H1 (cell line): ENCODE measurements at regions not wholly inside any gene's neighbourhood (a gene's known extent, or its start where the extent isn't known, plus 50 kb on each side); places are given as distances from the start of the nearest gene placed in this dataset.

Source experiments
- CTCF ChIA-PET: fragments of 300-600 bp; sonication (Branson Sonifier 250); formaldehyde crosslinking; loops from one replicate; lab custom pipeline; 2021; ENCODE audit not compliant: partially characterized antibody; lab: Charles Lee
- POLR2A ChIA-PET: fragments of 300-600 bp; sonication (Branson Sonifier 250); formaldehyde crosslinking; loops from one replicate; lab custom pipeline; 2021; ENCODE audit warnings: inconsistent platforms; ENCODE audit not compliant: partially characterized antibody; lab: Charles Lee
- DNase-seq, 2 experiments: peaks; one replicate each; pipeline versions ENCODE4 v3.0.0 to v3.0.0-alpha.2; 2010 to 2022; ENCODE audit warnings: low spot score in 2 of 2, low read depth in 1 of 2, mixed read lengths in 1 of 2
- FAIRE-seq: peaks from 2 replicates; lab custom pipeline; 2011; peaks lifted over from hg19 to GRCh38; lab: Jason Lieb, UNC
- H2AFZ ChIP-seq: 2 replicates; pipeline ENCODE4 v1.8.1; 2012; ENCODE audit warnings: low read length, inconsistent platforms
- H2AK5ac ChIP-seq: 2 replicates; pipeline ENCODE4 v1.6.1; 2013; ENCODE audit warnings: low read depth, low read length
- H2BK120ac ChIP-seq: replicated peaks from 2 replicates; pipeline ENCODE3; 2013; ENCODE audit warnings: low read depth, low read length, inconsistent platforms
- H2BK12ac ChIP-seq: 2 replicates; pipeline ENCODE4 v1.6.1; 2013; ENCODE audit warnings: low read depth, low read length
- H2BK15ac ChIP-seq: 2 replicates; pipeline ENCODE4 v1.6.1; 2013; ENCODE audit warnings: low read length
- H2BK20ac ChIP-seq: 2 replicates; pipeline ENCODE4 v1.6.1; 2013; ENCODE audit warnings: low read length
- H2BK5ac ChIP-seq: 2 replicates; pipeline ENCODE4 v1.6.1; 2013; ENCODE audit warnings: low read depth, low read length
- H3K14ac ChIP-seq: 2 replicates; pipeline ENCODE4 v1.6.1; 2013; ENCODE audit warnings: inconsistent platforms; ENCODE audit not compliant: insufficient read length
- H3K18ac ChIP-seq: 2 replicates; pipeline ENCODE4 v1.6.1; 2013; ENCODE audit warnings: low read length; ENCODE audit errors: extremely low read depth
- H3K23ac ChIP-seq: 2 replicates; pipeline ENCODE4 v1.6.1; 2013; ENCODE audit warnings: inconsistent platforms; ENCODE audit not compliant: insufficient read length
- H3K23me2 ChIP-seq: 2 replicates; pipeline ENCODE4 v1.6.1; 2013; ENCODE audit warnings: low read depth, low read length
- H3K27ac ChIP-seq: 2 replicates; pipeline ENCODE4 v1.6.1; 2011; ENCODE audit warnings: low read depth, low read length, inconsistent platforms
- H3K27me3 ChIP-seq, 4 experiments: replicated peaks in 1 of 4; 1 replicate in 1 of 4; 2 replicates in 3 of 4; pipeline versions ENCODE4 v1.6.1 to v1.8.1; 2011 to 2013; ENCODE audit warnings: low read length in 3 of 4, mild to moderate bottlenecking in 3 of 4, inconsistent platforms in 2 of 4, mixed read lengths in 2 of 4, moderate library complexity in 1 of 4; ENCODE audit not compliant: control insufficient read depth in 3 of 4, insufficient read depth in 3 of 4; ENCODE audit errors: extremely low read depth in 1 of 4
- H3K36me3 ChIP-seq, 4 experiments: 2 replicates each; pipeline versions ENCODE4 v1.6.1 to v1.8.1; 2011 to 2013; ENCODE audit warnings: mild to moderate bottlenecking in 4 of 4, low read length in 3 of 4, moderate library complexity in 2 of 4, control low read depth in 1 of 4, inconsistent platforms in 1 of 4; ENCODE audit not compliant: insufficient read depth in 4 of 4, control insufficient read depth in 2 of 4
- H3K4ac ChIP-seq: replicated peaks from 2 replicates; pipeline ENCODE3; 2013; ENCODE audit warnings: low read length, low read depth, mixed read lengths, inconsistent platforms; ENCODE audit not compliant: insufficient read length
- H3K4me1 ChIP-seq, 4 experiments: replicated peaks in 1 of 4; 1 replicate in 1 of 4; 2 replicates in 3 of 4; pipeline versions ENCODE4 v1.6.1 to v1.8.1; 2011 to 2013; ENCODE audit warnings: low read length in 3 of 4, inconsistent platforms in 2 of 4, mixed read lengths in 1 of 4; ENCODE audit not compliant: insufficient read depth in 4 of 4, control insufficient read depth in 3 of 4
- H3K4me2 ChIP-seq, 2 experiments: 2 replicates each; pipeline versions ENCODE4 v1.6.1 to v1.8.1; 2011 to 2013; ENCODE audit warnings: low read depth in 2 of 2, low read length in 2 of 2, control low read depth in 1 of 2, inconsistent platforms in 1 of 2, mild to moderate bottlenecking in 1 of 2; ENCODE audit not compliant: insufficient read depth in 1 of 2
- H3K4me3 ChIP-seq, 4 experiments: fragments of 200-600, 300-600 bp in 1 of 4; sonication (generic), shearing (Covaris generic), sonication (Bioruptor Twin) in 1 of 4; 2 replicates each; pipeline versions ENCODE4 v1.5.1 to v1.8.1; 2011 to 2016; ENCODE audit warnings: low read length in 4 of 4, low read depth in 3 of 4, control low read depth in 2 of 4, inconsistent platforms in 2 of 4, mild to moderate bottlenecking in 2 of 4, mixed read lengths in 1 of 4, moderate library complexity in 1 of 4; ENCODE audit not compliant: insufficient read depth in 2 of 4; ENCODE audit errors: extremely low read depth in 1 of 4
- H3K56ac ChIP-seq: replicated peaks from 2 replicates; pipeline ENCODE3; 2013; ENCODE audit warnings: low read depth, mild to moderate bottlenecking, mixed read lengths, low read length, inconsistent platforms; ENCODE audit not compliant: insufficient read length
- H3K79me1 ChIP-seq: 2 replicates; pipeline ENCODE4 v1.6.1; 2013; ENCODE audit warnings: low read depth, low read length, control low read depth
- H3K79me2 ChIP-seq, 2 experiments: 2 replicates each; pipeline versions ENCODE4 v1.6.1 to v1.8.1; 2012 to 2013; ENCODE audit warnings: low read length in 2 of 2, mild to moderate bottlenecking in 2 of 2, inconsistent platforms in 1 of 2; ENCODE audit not compliant: insufficient read depth in 2 of 2, control insufficient read depth in 1 of 2
- H3K9ac ChIP-seq, 4 experiments: replicated peaks in 1 of 4; 1 replicate in 1 of 4; 2 replicates in 3 of 4; pipeline versions ENCODE4 v1.6.1 to v1.8.1; 2011 to 2013; ENCODE audit warnings: low read depth in 3 of 4, low read length in 3 of 4, control low read depth in 2 of 4, mild to moderate bottlenecking in 2 of 4, moderate library complexity in 2 of 4, inconsistent platforms in 1 of 4; ENCODE audit errors: extremely low read depth in 1 of 4
- H3K9me3 ChIP-seq, 2 experiments: 2 replicates each; pipeline versions ENCODE4 v1.6.1 to v1.8.1; 2012 to 2013; ENCODE audit warnings: mild to moderate bottlenecking in 2 of 2, moderate library complexity in 2 of 2, control low read depth in 1 of 2, inconsistent platforms in 1 of 2, low read depth in 1 of 2, low read length in 1 of 2, mixed read lengths in 1 of 2; ENCODE audit not compliant: insufficient read depth in 2 of 2
- H4K20me1 ChIP-seq, 2 experiments: replicated peaks in 1 of 2; 2 replicates each; pipeline versions ENCODE3 to v1.8.1; 2011 to 2013; ENCODE audit warnings: inconsistent platforms in 2 of 2, low read length in 2 of 2, mild to moderate bottlenecking in 1 of 2; ENCODE audit not compliant: insufficient read depth in 2 of 2, control insufficient read depth in 1 of 2
- H4K5ac ChIP-seq: 2 replicates; pipeline ENCODE4 v1.6.1; 2013; ENCODE audit warnings: low read length, low read depth, mixed read lengths, inconsistent platforms; ENCODE audit not compliant: insufficient read length
- H4K8ac ChIP-seq: 2 replicates; pipeline ENCODE4 v1.8.0; 2013; ENCODE audit warnings: mild to moderate bottlenecking, moderate library complexity, low read length, inconsistent platforms; ENCODE audit not compliant: insufficient read depth; ENCODE audit errors: extremely low read depth
- H4K91ac ChIP-seq: replicated peaks from 2 replicates; pipeline ENCODE3; 2013; ENCODE audit warnings: low read length, mixed read lengths, inconsistent platforms; ENCODE audit not compliant: insufficient read length
- HDAC6 ChIP-seq: IDR thresholded peaks from one replicate; pipeline ENCODE4 v1.7.1; 2012; ENCODE audit warnings: low read depth, mild to moderate bottlenecking, inconsistent platforms, low read length, moderate library complexity
- JUND ChIP-seq: IDR thresholded peaks from 2 replicates; pipeline ENCODE4 v1.6.1; 2011; ENCODE audit warnings: mild to moderate bottlenecking, improper control_type of control experiment, low read length
- WGBS, 2 experiments: shearing (Covaris generic) in 1 of 2; methylation state at CpG; one replicate each; pipeline versions ENCODE4 v1.1.6 to v1.1.7; 2013 to 2015; ENCODE audit warnings: low lambda C conversion rate in 2 of 2, mixed read lengths in 2 of 2, inconsistent platforms in 1 of 2, low coverage in 1 of 2, missing lambda C conversion rate in 1 of 2; ENCODE audit not compliant: insufficient replicate concordance in 2 of 2, insufficient coverage in 1 of 2, insufficient read length in 1 of 2; ENCODE audit errors: extremely low coverage in 1 of 2, missing lambda C conversion rate in 1 of 2; 5-methylcytosine and 5-hydroxymethylcytosine counted together

DNA sequence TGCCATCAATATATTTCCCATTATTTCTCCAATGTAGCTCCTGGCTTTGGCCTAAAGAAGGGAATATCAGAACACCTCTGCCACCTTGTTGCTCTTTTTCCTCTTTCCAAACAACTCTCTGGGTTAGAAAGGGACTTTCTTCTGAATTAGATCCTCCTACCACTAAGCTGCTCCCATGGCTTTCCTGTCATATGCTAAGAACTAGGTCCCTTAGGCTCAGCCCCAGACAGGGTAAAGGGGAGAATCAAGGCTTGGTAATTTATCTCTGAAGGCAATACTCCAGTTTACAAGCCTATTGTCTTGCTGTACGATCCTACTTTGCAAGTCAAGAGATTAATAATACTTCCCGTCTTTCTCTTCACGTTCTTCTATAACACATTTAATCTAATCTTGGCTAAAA lies 373.2 kb upstream of the DAB1 start:
- FAIRE-seq, result no peak
- Histone ChIP-seq H3K23me2 (no peaks in the 10 kb centered on the region), H2BK120ac (no peak overlapping the region), H3K4me3 (no peak overlapping the region), H3K4me1 (peaks cover 0 to 2% (median 0%) of the 10 kb centered on the region in 4 experiments; a peak in 1 of 7 replicates), H3K9ac (no peak overlapping the region), H4K20me1 (no peaks in the 10 kb centered on the region), H3K79me1 (no peaks in the 10 kb centered on the region), H2AFZ (no peak overlapping the region), H4K8ac (no peak overlapping the region), H2BK15ac (no peak overlapping the region), H2AK5ac (no peak overlapping the region), H3K27me3 (no peaks in the 10 kb centered on the region), H3K36me3 (no peaks in the 10 kb centered on the region), H3K9me3 (no peaks in the 10 kb centered on the region), H3K79me2 (no peaks in the 10 kb centered on the region), H4K91ac (no peak overlapping the region), H3K4me2 (no peak overlapping the region), H3K4ac (no peak overlapping the region), H3K14ac (no peak overlapping the region), H3K27ac (no peak overlapping the region), H2BK5ac (no peak overlapping the region), H2BK12ac (no peak overlapping the region), H4K5ac (no peak overlapping the region), H3K23ac (no peak overlapping the region), H3K56ac (no peak overlapping the region), H3K18ac (no peak overlapping the region), H2BK20ac (no peak overlapping the region)
- ChIA-PET POLR2A (no interaction called here), CTCF (no interaction called here)
- TF ChIP-seq HDAC6 (no peak), JUND (no peak)
- WGBS, 2 experiments, result 83% methylated on average over 3 of the region's 3 CpGs; no CpG with 5 or more reads in 1 of the 2 experiments
- DNase-seq, result no peak
